AG10803 (cell line): ENCODE measurements at regions not wholly inside any gene's neighbourhood (a gene's known extent, or its start where the extent isn't known, plus 50 kb on each side); places are given as distances from the start of the nearest gene placed in this dataset.
A peak's percentile ranks its signal among the peaks of the same experiment; 100 is the strongest.

Experiments used
- DNase-seq: peaks from one replicate; pipeline ENCODE4 v3.0.0; 2010; ENCODE audit warnings: low read depth
- H3K4me3 ChIP-seq: 2 replicates; pipeline ENCODE4 v1.5.1; 2011; ENCODE audit warnings: mild to moderate bottlenecking, low read length, control low read depth
- CTCF ChIP-seq: conservative IDR thresholded peaks from 2 replicates; pipeline ENCODE4 v1.5.1; 2011; ENCODE audit warnings: mild to moderate bottlenecking, low read length, control low read depth, inconsistent platforms

DNA sequence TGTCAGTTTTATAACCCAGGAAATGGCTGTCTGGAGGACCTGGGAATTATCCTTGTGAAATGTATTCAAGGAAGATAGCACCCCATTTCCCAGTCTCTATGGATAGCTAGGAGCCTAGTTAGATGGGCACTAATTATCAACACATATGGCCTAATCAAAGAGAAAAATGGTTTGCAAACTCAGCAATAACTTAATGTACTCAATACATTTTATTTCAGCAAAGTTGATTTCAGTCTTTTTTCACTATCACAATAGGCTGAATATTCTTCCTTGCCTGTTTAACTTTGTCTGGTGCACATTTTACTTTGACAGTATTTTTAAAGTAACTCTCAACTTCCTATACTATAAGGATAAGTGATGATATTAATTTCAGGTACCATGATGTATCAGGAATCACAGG lies 756.3 kb downstream of the CCDC85A start:
- no peak overlapping the region for H3K4me3 ChIP-seq
- no peak for DNase-seq
- TF ChIP-seq CTCF: no peak

DNA sequence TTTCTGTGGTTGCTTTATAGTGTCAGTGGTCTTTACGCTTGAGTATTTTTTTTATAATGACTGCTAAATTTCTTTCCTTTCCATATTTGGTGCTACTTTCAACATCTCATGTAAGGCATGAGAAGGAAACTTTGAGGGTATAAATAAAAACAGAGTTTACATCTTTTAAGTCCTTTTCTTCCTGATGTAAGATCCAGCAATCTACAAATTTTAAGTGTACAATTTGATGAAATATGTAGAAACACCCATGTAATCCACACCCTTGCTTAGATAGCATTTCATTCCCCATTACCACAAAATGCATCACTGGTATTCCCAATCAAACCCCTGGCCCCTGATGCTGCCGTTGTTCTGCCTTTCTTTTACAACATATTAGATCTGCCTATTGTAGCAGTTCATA lies 769.1 kb downstream of the CCDC85A start:
- no peak for TF ChIP-seq CTCF
- DNase-seq: no peak
- no peak overlapping the region for H3K4me3 ChIP-seq

DNA sequence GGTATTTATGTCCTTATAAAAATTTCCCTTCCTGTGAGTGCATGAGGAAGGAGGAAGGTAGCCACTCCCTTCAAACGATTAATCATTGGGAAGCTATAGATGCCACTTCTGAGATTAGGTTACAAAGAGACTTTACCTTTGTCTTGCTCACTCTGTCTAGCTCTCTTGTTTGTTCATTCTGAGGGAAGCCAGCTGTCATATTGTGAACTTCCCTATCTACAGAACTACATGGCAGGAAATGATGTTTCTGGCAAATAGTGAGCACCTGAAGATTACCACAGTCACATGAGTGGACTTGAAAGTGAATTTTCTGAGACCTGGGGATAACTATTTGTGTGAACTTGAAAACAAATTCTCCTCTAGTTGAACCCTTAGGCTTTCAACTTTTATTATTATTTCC lies 776.8 kb downstream of the CCDC85A start:
- no peak overlapping the region for H3K4me3 ChIP-seq
- no peak for DNase-seq
- no peak for TF ChIP-seq CTCF

- no peak for TF ChIP-seq CTCF
- DNase-seq: peak; percentile 40
- H3K4me3 ChIP-seq: no peak overlapping the region
Measured at GRCh38 chr2:56962673-56963072, 778.9 kb downstream of the CCDC85A start.

DNA sequence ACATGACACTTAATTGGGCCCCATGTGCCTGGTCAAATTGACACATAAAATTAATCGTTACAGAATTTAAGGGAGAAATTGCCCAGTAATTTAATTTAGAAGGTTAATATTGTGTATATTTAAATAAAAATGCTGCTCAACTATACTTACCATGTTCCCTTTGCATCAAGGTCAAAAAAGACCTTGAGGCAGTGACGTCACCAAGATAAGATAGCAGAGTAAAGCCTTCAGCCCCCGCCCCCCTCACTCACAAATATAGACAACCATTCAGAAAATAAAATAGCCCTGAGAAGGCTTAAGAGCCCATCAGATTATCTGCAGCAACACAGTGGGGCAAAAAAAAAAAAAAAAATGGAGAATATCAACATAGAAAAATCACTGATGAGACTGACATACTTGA lies 785.7 kb downstream of the CCDC85A start:
- no peak overlapping the region for H3K4me3 ChIP-seq
- TF ChIP-seq CTCF: no peak
- DNase-seq: no peak

DNA sequence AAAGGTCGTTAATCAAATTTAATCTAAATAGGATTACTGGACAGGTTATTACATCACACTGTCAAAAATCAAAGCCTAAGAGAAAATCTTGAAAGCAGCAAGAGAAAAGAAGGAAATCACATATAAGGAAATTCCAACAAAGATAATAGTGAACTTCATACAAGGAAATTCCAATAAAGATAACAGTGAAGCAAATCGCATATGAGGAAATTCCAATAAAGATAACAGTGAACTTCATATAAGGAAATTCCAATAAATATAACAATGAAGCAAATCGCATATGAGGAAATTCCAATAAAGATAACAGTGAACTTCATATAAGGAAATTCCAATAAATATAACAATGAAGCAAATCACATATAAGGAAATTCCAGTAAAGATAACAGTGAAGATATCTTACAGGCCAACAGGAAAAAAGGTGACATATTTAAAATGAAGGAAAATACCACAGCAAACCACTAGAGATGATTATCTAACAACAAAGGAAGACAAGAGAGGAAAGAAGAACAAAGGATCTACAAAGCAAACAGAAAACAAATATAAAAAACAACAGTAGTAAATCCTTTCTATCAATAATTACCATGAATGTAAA lies 787.7 kb downstream of the CCDC85A start:
- no peak for DNase-seq
- TF ChIP-seq CTCF: no peak
- no peak overlapping the region for H3K4me3 ChIP-seq

GRCh38 chr2:56981554-56981953 lies 797.8 kb downstream of the CCDC85A start:
- TF ChIP-seq CTCF: no peak
- peak; percentile 78 for DNase-seq
- H3K4me3 ChIP-seq: no peak overlapping the region
